ENCODE measurements at regions not wholly inside any gene's neighbourhood (a gene's known extent, or its start where the extent isn't known, plus 50 kb on each side); places are given as distances from the start of the nearest gene placed in this dataset.

GRCh38 chr6:25166955-25167748, 112.0 kb upstream of the CARMIL1 start:
- DNase-seq = no peak

DNA sequence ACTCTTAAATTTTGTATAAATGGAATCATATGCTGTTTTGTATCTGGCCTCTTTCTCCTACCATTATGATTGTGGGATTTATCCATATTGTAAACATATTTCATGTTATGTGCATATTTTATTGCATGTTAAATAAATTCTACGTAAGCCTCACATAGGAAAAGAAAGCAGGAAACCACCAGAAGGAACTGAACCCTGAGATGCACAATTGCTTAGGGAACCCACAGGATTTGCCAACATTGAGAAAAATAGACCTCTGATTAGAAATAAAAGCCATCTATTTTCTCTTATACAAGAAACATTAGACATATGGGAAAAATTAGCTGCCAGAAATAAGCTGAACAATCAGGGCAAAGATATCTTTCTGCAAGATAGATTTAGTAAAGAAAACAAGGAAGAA, 111.2 kb upstream of the CARMIL1 start:
- DNase-seq = no peak

GRCh38 chr6:25168637-25169036, 110.5 kb upstream of the CARMIL1 start:
- no peak for DNase-seq

GRCh38 chr6:25169553-25169952, 109.6 kb upstream of the CARMIL1 start:
- no peak for DNase-seq

DNA sequence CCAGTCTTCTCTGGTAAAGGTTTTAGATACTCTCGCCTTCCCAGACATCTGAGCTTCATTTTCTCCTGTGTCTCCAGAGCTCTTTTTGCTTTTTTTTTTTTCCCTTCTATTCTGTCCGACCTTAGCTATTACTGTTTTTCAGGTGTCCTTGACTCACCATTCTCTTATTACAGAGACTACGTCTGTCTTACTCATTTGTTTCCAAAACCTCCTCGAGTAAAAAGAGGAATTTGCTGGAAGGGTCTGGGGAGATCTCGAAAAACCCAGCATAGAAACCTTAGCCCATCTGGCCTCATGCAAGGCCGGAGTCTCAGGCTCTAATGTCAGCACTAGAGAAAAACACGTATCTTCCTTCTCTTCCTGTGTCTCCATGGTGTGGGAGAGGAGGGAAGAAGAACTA, 109.2 kb upstream of the CARMIL1 start:
- no peak for DNase-seq

DNA sequence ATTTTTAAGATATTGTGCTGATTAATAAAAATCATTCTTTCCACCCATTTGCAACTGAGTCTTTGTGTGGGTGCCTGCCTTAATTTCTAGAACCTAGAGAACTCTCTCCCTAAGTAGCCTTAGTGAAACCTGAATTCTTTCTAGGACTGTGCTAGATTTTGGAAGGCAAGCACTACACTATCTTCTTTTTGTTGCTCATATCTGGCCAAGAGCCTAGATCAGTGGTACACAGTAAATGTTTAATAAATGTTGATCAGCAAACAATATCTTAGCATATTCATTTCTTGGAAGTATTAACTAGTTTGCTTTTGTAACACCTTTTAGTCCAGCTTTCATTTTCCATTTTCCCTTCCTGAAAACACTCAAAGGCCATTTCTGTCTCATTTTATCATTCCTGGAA, 108.5 kb upstream of the CARMIL1 start:
- no peak for DNase-seq

DNA sequence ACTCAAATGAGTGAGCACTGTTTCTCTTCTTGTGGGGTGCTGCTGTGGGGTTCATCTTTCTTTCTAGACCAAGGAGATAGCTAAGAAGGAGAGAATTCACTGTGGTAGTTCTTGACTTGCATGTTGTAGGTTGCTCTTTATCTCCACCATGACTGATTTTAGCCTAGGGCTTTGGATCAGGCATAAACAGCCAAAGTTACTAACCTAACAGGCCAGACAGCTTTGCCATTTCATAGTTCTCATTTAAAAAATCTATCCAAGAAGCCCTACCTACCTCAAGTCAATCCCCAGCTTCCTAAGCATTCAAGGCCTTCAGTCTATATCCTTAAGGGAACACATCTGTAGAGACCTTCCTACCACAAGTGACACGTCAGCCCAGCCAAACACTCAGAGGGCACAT, 107.9 kb upstream of the CARMIL1 start:
- DNase-seq = no peak

GRCh38 chr6:25172819-25173218, 106.4 kb upstream of the CARMIL1 start:
- peak in 1 of 2 experiments; percentile 69 for DNase-seq

GRCh38 chr6:25173246-25173645, 105.9 kb upstream of the CARMIL1 start:
- DNase-seq = no peak

GRCh38 chr6:25173951-25174474, 105.2 kb upstream of the CARMIL1 start:
- DNase-seq = peak; percentile 59 to 90

DNA sequence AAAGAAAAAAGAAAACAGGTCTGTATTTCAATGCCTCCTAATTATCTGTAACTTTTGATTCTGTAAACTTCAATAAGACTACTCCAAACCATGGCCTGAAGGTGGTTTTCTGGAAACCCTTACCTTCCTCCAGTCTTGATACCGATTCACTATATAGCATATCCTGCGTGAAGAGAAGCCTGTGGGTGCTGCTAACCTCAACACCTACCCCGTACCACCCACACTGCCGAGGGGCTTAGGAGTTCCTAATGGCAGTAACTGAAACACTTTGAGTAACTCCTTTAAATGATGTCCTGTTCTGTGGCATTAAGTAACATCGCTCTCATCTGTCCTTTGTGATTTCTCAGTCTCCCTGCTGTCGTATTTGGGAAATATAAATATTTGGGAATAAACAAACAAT, 104.5 kb upstream of the CARMIL1 start:
- DNase-seq = no peak

- peak in 1 of 2 experiments; percentile 40 for DNase-seq
Measured at GRCh38 chr6:25175196-25175595, 104.0 kb upstream of the CARMIL1 start.

- DNase-seq = no peak
Measured at GRCh38 chr6:25175681-25176080, 103.5 kb upstream of the CARMIL1 start.

GRCh38 chr6:25176466-25176865, 102.7 kb upstream of the CARMIL1 start:
- no peak for DNase-seq

DNA sequence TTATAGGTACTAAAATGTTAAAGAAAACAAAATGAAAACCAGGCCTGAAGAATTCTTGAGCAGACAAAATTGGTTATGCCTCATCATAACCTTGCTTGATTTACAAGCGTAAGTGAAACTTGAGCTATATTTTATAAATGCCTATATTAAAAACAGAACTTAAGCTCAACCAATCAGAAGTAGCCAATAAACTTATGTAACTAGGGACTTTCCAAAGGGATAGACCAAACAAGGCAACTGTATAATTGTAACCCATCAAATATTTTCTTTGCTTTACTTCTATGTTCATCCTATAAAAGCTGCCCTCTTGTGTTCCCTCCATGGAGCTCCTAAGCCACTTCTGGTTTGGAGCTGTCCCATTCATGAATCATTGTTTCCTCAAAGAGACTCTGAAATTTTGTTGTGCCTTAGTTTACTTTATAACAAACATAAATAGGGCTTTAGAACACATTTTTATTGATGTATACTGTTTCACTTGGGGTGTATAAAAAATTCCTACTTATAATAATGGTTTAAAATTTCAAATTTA, 101.6 kb upstream of the CARMIL1 start:
- peak in 1 of 2 experiments; percentile 22 for DNase-seq

DNA sequence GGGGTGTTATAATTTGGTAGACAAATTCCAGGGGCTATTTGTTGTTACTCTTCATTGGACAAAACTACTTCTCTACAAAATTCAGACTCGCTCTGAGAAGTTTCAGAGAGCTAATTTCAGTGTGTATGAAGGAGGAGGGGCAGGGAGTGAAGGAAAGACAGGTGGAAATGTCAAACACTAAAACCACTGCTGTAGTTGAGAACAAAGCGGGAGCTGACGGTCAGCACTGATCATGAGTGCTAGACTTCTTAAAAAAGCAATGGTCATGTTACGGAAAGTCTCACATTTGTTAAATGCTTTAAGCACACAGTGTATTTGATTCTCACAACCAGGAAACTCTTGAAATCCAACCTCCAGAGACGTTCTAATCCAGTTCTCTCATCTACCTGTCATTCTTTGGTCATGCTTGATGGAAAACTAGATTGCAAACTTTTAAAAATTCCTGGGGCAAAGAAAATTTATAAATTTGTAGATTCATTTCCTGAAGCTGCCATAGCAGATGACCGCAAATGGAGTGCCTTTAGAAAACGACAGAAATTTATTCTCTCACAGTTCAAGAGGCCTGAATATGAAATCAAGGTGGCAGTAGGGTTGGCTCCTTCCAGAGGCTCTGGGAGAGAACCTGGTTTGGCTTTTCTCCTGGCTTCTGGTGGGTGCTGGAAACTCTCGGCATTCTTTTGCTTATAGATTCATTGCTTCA, 100.7 kb upstream of the CARMIL1 start:
- DNase-seq = no peak

GRCh38 chr6:25179051-25179778, 100.0 kb upstream of the CARMIL1 start:
- DNase-seq = no peak

GRCh38 chr6:25180630-25181349, 98.4 kb upstream of the CARMIL1 start:
- no peak for DNase-seq

DNA sequence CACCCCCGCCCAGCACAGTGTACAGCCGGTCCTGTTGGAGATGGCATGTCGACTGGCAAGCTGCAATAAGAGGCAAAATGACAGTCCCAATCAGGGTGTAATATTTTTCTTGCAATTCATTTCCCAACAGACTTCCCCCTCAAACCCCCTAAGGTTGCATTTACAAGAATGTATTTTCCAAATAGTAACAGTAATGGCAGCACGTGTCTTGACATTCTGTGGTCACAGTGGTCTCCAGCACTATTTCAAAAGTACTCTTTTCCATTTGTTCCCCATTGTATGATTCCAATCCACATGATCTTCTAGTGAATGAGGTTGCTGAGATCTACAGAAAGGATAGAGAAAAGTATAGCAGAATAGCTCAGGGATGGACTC, 97.8 kb upstream of the CARMIL1 start:
- no peak for DNase-seq

DNA sequence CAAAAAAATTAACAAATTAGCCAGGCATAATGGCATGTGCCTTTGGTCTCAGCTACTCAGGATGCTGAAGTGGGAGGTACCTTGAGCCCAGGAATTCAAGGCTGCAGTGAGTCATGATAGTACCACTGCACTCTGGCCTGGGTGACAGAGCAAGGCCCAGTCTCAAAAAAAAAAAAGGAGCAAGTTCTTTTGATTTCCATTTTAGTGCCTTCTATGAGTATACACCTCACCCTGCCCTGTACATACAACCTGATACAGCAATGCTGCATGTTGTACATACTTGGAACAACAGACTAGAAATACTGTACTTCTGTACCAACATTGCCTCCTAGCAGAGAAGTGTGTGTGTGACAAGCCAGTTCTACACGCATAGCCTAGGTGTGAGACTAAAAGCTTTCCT, 97.3 kb upstream of the CARMIL1 start:
- peak in 1 of 2 experiments; percentile 22 for DNase-seq

- DNase-seq = no peak
Measured at GRCh38 chr6:25186919-25187318, 92.3 kb upstream of the CARMIL1 start.

DNA sequence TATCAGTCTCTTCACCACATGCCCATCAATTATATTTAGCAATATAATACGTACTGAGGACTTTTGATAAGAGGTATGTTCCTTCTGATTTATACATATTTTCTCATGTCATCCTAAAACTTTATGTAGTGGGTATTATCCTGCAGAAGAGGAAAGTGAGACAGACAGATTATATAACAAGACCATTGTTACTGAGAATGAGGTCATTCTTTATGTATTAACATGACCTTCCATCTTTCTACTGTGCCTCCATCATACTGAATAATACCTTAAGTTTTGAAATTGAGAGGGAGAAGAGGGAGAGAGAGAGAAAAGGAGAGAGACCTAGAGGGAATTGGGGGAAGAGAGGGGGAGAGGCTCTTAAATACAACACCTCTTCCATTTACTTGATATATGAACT, 90.9 kb upstream of the CARMIL1 start:
- no peak for DNase-seq
